IPS DF 19.7 (cell line): ENCODE measurements at regions not wholly inside any gene's neighbourhood (a gene's known extent, or its start where the extent isn't known, plus 50 kb on each side); places are given as distances from the start of the nearest gene placed in this dataset.

Experiments
- DNase-seq: peaks from one replicate; pipeline ENCODE4 v3.0.0-alpha.2; 2013; ENCODE audit warnings: low read depth, low spot score

GRCh38 chr3:150268426-150269391, 139.4 kb upstream of the TSC22D2 start:
- no peak for DNase-seq

- DNase-seq: no peak
These were observed 140.8 kb upstream of the TSC22D2 start for GRCh38 chr3:150267288-150267687.

DNA sequence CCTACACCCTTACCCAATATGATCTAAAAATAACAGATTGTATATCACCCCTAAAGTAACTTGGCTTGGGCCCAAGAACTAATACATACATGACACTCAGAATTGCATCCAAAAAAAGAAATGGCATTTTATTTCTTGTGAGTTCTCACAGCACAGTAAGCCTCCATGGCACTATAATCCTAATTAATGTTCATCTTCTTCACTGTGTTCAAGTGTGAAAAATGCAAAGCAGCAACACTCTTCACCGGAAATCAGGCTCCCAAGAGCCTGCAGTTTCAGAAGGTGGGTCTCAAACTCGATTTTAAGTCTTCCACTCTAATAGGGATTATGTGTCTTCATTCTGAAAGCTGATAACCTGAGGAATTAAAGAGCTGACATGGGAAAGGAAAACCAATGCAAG, 142.8 kb upstream of the TSC22D2 start:
- no peak for DNase-seq

- no peak for DNase-seq
These were observed 143.4 kb upstream of the TSC22D2 start for GRCh38 chr3:150264561-150265279.

GRCh38 chr3:150261958-150262357, 146.1 kb upstream of the TSC22D2 start:
- DNase-seq: no peak

- no peak for DNase-seq
These were observed 146.7 kb upstream of the TSC22D2 start for GRCh38 chr3:150261418-150261817.

GRCh38 chr3:150260398-150260710, 147.7 kb upstream of the TSC22D2 start:
- no peak for DNase-seq

- no peak for DNase-seq
These were observed 148.3 kb upstream of the TSC22D2 start for GRCh38 chr3:150259526-150260397.

DNA sequence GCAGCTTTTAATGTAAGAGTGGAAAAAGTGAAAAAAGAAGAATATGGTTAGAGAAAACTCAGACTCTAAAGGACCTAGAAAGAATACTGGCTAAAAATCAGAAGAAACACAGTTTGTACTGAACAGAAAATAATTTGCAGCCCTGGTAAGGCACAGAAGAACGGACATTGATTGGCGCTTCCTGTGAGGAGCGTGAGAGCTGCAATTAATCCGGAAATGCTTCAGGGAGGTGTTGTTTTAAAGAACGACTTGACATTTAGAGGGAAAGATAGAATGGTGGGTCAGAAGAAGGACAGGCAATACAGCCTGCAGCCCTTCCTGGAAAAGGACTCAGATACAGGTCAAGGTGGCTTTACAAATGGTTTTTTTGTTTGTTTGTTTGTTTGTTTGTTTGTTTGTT, 151.3 kb upstream of the TSC22D2 start:
- DNase-seq: no peak

GRCh38 chr3:150256318-150256717, 151.8 kb upstream of the TSC22D2 start:
- DNase-seq: no peak

DNA sequence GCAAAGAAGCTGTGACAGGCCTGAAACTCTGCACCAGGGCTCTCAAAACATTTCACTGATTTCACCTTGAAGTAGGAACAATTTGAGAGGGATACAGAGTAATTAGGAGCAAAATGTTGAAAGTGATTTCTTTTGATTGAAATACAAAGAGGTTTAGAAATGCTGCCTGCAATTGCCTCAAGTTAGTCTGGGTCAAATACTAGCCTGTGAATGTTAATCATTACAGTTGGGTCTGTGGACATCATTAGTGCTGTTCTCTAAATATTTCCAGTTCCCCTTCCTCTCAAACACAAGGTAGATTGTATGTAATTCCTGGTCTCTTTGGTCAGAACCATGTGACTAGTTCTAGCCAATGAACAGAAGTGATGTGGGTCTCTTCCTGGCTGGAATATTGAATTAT, 152.3 kb upstream of the TSC22D2 start:
- no peak for DNase-seq

GRCh38 chr3:150255413-150255812, 152.7 kb upstream of the TSC22D2 start:
- no peak for DNase-seq

GRCh38 chr3:150254309-150254708, 153.8 kb upstream of the TSC22D2 start:
- no peak for DNase-seq

- DNase-seq: no peak
These were observed 154.5 kb upstream of the TSC22D2 start for GRCh38 chr3:150253622-150254021.

DNA sequence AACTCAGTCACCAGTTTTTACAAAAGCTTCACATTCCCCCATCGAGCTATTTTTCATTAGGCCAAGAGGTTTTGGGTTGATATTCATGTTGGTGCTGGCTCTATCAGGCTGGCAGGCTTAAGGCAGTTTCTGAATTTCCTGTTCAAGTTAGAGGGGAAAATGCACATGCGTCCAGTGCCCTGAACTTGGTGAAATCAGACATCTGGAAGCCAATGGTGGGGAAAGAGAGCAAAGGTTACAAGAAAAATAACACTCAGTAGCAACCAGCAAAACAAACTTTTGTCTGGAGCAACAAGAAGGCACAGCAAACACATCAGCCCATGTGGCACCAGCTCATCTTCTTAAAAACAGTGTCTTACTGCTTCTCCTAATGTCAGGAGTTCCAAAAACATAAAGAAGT, 155.6 kb upstream of the TSC22D2 start:
- DNase-seq: no peak

GRCh38 chr3:150251187-150252062, 156.7 kb upstream of the TSC22D2 start:
- no peak for DNase-seq

DNA sequence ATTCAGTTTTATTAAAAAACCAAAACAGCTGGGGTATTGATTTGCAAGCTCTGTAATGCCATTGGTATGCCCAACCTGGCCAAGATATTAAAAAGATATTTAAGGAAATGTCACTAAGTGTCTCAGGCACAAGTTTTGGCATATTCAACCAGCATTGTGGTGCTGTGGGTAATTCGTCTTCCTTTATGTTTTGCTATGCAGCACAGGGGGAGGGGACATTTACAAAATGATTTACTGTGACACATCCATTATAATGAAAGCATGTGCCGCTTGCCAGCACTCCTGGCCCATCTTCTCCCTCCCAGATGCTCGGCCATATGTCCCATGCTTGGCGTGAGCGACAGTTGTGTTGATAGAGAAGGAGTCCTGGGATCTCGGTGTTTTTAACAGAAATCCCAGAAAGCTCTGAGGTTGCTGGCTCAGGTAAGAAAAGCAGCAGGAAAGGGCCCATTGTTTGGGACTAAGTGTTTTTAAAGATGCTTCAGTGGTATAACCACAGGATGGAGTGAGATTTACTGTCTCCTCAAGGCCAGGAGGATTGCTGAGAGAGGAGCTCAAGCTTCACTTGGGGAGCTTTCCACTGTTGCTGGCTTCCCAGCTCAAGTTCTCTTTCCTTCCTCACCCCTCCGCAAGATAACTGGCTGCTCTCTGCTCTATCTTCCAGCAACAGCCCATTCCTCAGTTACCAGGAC, 158.2 kb upstream of the TSC22D2 start:
- DNase-seq: no peak

DNA sequence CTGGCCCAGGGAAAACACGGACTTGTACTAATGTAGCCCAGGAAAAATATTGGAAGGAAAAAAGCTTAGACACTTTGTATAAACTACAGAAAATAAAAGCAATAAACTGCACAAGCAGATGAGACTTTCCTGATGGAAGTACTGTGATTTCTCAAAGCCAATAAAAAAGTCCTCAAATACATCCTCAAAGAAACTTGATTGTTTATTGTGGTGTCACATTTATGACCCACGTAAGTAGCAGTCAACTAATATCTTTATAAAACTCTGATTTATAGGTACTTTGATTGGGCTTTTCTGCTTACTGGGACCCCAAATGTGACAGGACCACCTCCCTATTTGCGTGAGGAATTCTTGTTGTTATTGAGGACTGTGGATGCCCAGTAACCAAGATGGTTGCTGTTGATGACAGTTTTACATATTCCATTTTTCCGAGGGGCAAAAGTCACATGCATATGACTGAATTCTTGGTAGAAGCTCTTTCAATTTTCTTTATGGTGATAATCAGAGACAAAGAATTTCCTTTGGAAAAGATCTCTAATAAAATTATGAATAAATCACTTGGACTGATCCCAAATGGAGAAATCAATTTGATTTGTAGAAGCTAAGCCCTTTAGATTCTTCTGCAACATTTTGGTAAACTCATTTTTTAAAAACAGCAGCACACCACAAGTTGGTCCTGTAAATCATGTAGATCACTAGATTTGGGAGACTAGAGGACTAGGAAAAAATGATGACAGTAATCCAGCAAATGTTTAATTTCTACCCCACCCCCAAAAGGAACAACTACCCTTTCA, 159.0 kb upstream of the TSC22D2 start:
- no peak for DNase-seq

DNA sequence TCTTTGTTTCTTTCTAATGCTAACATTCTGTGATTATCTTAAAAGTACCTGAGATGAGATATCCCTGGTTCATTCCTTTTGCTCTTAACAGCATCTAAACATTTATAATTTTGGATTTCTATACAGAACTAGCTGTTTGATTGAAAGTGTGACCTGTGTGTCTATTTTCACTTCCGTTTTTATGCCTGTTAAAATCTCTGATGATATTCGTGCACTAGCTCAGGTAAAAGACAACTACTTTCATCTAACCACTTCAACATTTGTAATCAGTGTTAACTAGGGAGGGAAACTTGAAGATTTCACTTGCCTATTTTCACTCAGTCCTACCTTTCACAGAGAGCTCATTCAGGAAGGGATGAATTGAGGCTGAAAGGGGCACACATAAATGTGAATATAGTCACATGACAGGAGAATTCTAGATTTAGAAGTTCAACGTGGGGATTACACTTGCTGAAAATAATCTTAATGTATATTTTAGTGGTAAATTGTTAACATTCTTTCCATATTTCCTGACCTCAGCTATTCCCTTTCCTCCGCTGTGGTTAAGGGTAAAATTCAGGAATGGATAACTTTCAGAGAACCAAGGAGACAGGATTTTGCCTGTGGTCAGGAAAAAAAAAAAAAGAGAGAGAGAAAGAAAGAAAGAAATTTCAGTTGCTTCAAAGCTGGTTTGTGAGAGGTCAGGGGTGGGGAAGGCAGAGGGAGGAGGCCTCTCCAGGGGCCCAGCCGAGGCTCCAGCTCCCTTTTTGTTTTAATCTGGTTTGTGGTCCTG, 159.8 kb upstream of the TSC22D2 start:
- no peak for DNase-seq
